BLaER1 treated with 17β-estradiol and CSF1 and Interleukin-3, amounts not matched to agents 10 nM and 100 nM (cell line): ENCODE measurements at regions not wholly inside any gene's neighbourhood (a gene's known extent, or its start where the extent isn't known, plus 50 kb on each side); places are given as distances from the start of the nearest gene placed in this dataset.

Experiments
- H3K27ac ChIP-seq, 11 experiments: shearing (Covaris generic); formaldehyde crosslinking; 2 replicates each; pipeline ENCODE4 v1.8.1; 2022
- H3K27me3 ChIP-seq, 11 experiments: shearing (Covaris generic); formaldehyde crosslinking; 2 replicates each; pipeline ENCODE4 v1.8.1; 2022
- H3K36me3 ChIP-seq, 11 experiments: shearing (Covaris generic); formaldehyde crosslinking; 2 replicates each; pipeline ENCODE4 v1.8.1; 2022
- H3K4me1 ChIP-seq, 10 experiments: shearing (Covaris generic); formaldehyde crosslinking; 2 replicates each; pipeline ENCODE4 v1.8.1; 2022
- H3K4me2 ChIP-seq, 11 experiments: shearing (Covaris generic); formaldehyde crosslinking; 2 replicates each; pipeline ENCODE4 v1.8.1; 2022
- H3K4me3 ChIP-seq, 10 experiments: shearing (Covaris generic); formaldehyde crosslinking; 2 replicates each; pipeline ENCODE4 v1.8.1; 2022
- H3K9ac ChIP-seq, 11 experiments: shearing (Covaris generic); formaldehyde crosslinking; 2 replicates each; pipeline ENCODE4 v1.8.1; 2022
- H3K9me3 ChIP-seq, 11 experiments: shearing (Covaris generic); formaldehyde crosslinking; replicated peaks in 1 of 11; 2 replicates each; pipeline ENCODE4 v1.8.1; 2022
- H4K20me1 ChIP-seq, 11 experiments: shearing (Covaris generic); formaldehyde crosslinking; 2 replicates each; pipeline ENCODE4 v1.8.1; 2022
- Cebpa-rat ChIP-seq, 11 experiments: shearing (Covaris generic); IDR thresholded peaks; 2 replicates each; pipeline ENCODE4 v1.8.1; 2022

DNA sequence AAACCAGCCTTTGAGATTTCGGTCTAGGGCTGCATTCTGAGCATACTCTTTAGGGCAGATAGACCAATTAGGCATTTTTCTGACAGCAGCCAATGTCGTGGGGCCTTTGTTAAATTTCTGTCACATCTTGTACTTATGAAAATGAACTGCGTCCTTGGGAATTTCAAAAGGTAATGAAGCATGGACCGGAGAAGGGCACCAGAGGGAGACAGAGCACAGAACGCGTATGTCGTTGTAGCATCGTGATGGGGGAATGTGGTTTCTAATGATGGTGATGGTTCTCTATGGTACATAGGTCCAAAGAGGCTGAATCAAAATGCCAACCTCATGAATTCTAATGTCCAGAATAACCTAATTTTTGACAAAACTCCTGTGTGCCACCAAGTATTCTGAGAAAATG is 483.9 kb upstream of the CRIM1 start:
- H3K36me3 ChIP-seq, result no peaks in the 10 kb centered on the region
- H3K9me3 ChIP-seq, result no peaks in the 10 kb centered on the region
- no peak overlapping the region for H3K9ac ChIP-seq
- H3K4me1 ChIP-seq, result no peaks in the 10 kb centered on the region
- H3K4me3 ChIP-seq, result no peak overlapping the region
- no peak overlapping the region for H3K4me2 ChIP-seq
- no peak for TF ChIP-seq Cebpa-rat (IDR thresholded peaks at IDR 0.05)
- no peaks in the 10 kb centered on the region for H3K27me3 ChIP-seq
- H3K27ac ChIP-seq, result no peak overlapping the region
- no peaks in the 10 kb centered on the region for H4K20me1 ChIP-seq

DNA sequence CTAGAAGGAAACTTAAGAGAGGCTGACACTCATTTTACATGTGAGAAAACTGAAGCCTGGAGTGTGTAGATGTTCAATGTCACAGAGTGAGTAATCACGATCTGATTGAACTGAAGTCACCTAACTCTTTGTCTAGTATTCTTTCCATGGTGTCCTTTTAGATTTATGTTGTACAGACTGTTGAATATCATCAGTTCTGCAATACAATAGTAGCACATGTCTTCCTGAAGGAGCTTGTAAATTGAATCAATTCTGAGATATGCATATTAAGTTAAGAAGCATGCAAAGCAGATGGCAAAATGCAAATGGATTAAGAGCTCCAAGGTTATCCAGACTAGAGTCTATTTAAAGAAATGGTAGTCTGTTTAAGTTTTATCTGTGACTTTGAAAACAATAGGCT is 484.9 kb upstream of the CRIM1 start:
- Histone ChIP-seq H4K20me1 (no peaks in the 10 kb centered on the region), H3K9me3 (no peaks in the 10 kb centered on the region), H3K27me3 (no peaks in the 10 kb centered on the region), H3K4me1 (no peaks in the 10 kb centered on the region), H3K4me2 (no peak overlapping the region), H3K4me3 (no peak overlapping the region), H3K27ac (no peak overlapping the region), H3K36me3 (no peaks in the 10 kb centered on the region), H3K9ac (no peak overlapping the region)
- no peak for TF ChIP-seq Cebpa-rat (IDR thresholded peaks at IDR 0.05)

- Histone ChIP-seq H3K9me3 (no peaks in the 10 kb centered on the region), H3K36me3 (no peaks in the 10 kb centered on the region), H3K4me2 (no peak overlapping the region), H3K9ac (no peak overlapping the region), H3K27ac (no peak overlapping the region), H3K27me3 (no peaks in the 10 kb centered on the region), H3K4me3 (no peak overlapping the region), H4K20me1 (no peaks in the 10 kb centered on the region), H3K4me1 (no peaks in the 10 kb centered on the region)
- TF ChIP-seq Cebpa-rat (IDR thresholded peaks at IDR 0.05), result no peak
These were observed 491.4 kb upstream of the CRIM1 start for GRCh38 chr2:35864141-35864540.

GRCh38 chr2:35858216-35858615 is 497.4 kb upstream of the CRIM1 start:
- H3K9ac ChIP-seq, result no peak overlapping the region
- H3K4me1 ChIP-seq, result peaks cover 0 to 14% (median 0%) of the 10 kb centered on the region in 10 experiments; a peak in 4 of 20 replicates
- H4K20me1 ChIP-seq, result no peaks in the 10 kb centered on the region
- no peaks in the 10 kb centered on the region for H3K9me3 ChIP-seq
- no peak overlapping the region for H3K27ac ChIP-seq
- no peaks in the 10 kb centered on the region for H3K27me3 ChIP-seq
- TF ChIP-seq Cebpa-rat (IDR thresholded peaks at IDR 0.05), result no peak
- H3K4me2 ChIP-seq, result peak overlapping the region in 1 of 11 experiments; percentile 41; a peak in 1 of 22 replicates
- H3K4me3 ChIP-seq, result no peak overlapping the region
- no peaks in the 10 kb centered on the region for H3K36me3 ChIP-seq

DNA sequence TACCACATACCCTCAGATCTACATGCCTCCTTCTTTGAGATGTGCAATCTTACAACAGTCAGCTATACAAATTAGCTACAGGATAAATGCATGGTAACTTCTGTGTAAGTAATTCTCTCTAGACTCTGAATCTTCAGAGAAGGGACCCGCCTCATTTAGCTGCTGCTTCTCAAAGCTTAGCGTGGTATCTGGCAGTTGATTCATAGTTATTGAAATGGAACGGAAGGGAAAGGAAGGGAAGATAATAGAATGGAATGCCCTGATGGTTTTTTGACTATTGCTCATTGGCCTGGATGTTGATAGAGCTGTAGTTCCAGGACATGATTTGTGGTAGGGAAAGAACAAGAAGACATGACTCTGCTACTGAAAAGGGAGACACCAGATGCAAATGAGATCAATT is 498.1 kb upstream of the CRIM1 start:
- H3K4me2 ChIP-seq, result peak overlapping the region in 2 of 11 experiments; percentile 14 to 41; a peak in 3 of 22 replicates
- H3K4me1 ChIP-seq, result peaks cover 0 to 14% (median 0%) of the 10 kb centered on the region in 10 experiments; a peak in 4 of 20 replicates
- H3K27me3 ChIP-seq, result no peaks in the 10 kb centered on the region
- no peaks in the 10 kb centered on the region for H4K20me1 ChIP-seq
- H3K36me3 ChIP-seq, result no peaks in the 10 kb centered on the region
- no peak for TF ChIP-seq Cebpa-rat (IDR thresholded peaks at IDR 0.05)
- H3K9me3 ChIP-seq, result no peaks in the 10 kb centered on the region
- H3K4me3 ChIP-seq, result no peak overlapping the region
- no peak overlapping the region for H3K9ac ChIP-seq
- H3K27ac ChIP-seq, result no peak overlapping the region

DNA sequence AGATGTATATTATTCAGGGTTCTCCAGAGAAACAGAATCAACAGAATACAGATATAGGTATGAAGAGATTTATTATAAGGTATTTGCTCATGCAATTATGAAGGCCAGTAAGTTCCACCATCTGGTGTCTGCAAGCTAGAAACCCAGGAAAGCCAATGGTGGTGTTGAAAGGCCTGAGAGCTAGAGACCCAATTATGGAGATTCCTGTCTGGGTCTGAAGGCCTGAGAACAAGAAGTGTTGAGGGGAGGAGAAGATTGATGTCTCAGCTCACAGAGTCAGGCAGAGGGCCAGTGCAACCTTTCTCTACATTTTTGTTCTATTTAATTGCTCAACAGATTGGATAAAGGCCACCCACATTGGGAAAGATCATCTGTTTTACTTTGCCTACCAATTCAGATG is 524.2 kb upstream of the CRIM1 start:
- Histone ChIP-seq H3K4me1 (no peaks in the 10 kb centered on the region), H3K4me3 (no peak overlapping the region), H3K36me3 (no peaks in the 10 kb centered on the region), H3K9ac (no peak overlapping the region), H3K9me3 (no peaks in the 10 kb centered on the region), H4K20me1 (no peaks in the 10 kb centered on the region), H3K27me3 (no peaks in the 10 kb centered on the region), H3K27ac (no peak overlapping the region), H3K4me2 (no peak overlapping the region)
- TF ChIP-seq Cebpa-rat (IDR thresholded peaks at IDR 0.05), result no peak

DNA sequence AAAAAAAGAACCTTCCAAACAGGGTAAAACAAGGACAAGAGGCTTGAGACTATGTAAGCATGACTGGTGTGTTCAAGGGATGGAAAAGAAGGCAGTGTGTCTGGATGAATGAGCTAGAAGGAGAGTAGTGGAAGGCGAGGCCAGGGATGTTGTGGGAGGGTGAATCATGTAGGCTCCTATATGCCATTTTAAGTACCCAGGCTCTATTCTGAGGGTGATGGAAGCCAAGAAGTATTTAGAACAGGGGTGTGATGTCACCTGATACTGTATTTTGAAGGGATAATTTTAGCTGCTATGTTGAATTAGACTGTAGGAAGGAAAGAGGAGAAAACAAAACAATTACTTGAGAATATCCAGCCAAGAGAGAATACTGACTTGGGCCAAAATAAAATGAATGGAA is 524.7 kb upstream of the CRIM1 start:
- H3K9ac ChIP-seq, result no peak overlapping the region
- H4K20me1 ChIP-seq, result no peaks in the 10 kb centered on the region
- TF ChIP-seq Cebpa-rat (IDR thresholded peaks at IDR 0.05), result no peak
- no peaks in the 10 kb centered on the region for H3K36me3 ChIP-seq
- no peaks in the 10 kb centered on the region for H3K27me3 ChIP-seq
- H3K4me2 ChIP-seq, result no peak overlapping the region
- no peak overlapping the region for H3K4me3 ChIP-seq
- H3K4me1 ChIP-seq, result no peaks in the 10 kb centered on the region
- no peak overlapping the region for H3K27ac ChIP-seq
- H3K9me3 ChIP-seq, result no peaks in the 10 kb centered on the region

DNA sequence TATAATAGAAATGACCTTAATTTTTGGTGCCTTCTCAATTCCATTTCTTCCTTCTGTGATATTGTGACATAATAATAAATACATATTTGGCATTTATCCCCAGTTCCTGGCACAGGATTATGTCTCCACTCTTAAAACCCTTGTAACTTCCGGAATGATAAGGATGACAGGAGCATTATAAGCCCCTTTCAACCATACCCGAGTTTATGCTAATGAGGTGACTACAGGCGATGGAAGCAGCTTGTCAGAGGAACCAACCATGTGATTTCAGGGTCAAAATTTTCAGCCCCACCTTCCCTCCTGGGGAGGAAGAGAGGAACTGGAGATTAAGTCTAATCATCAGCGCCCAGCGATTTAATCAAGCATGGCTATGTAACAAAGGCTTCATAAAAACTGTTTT is 528.5 kb upstream of the CRIM1 start:
- TF ChIP-seq Cebpa-rat (IDR thresholded peaks at IDR 0.05), result no peak
- no peaks in the 10 kb centered on the region for H3K36me3 ChIP-seq

DNA sequence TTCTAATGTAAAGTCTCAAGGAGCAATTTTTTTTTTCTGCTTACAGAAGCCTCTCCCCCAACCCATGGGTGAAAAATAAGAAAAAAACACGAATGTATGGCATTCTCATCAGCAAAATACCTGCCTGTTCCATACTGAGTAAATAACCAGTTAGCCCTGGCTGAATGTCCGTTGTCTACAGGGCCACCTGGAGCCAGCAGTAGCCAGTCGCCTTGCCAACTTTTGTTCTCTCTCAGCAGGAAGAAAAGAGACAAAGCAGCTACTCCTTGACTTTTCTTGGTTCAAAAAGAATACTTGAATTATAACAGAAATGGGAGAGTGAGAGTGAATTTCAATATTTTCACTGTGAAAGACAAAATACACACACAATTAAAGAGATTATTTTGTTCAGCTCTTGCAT is 532.9 kb upstream of the CRIM1 start:
- no peak for TF ChIP-seq Cebpa-rat (IDR thresholded peaks at IDR 0.05)
- Histone ChIP-seq H3K4me1 (no peaks in the 10 kb centered on the region), H3K27me3 (no peaks in the 10 kb centered on the region), H3K9ac (no peak overlapping the region), H3K9me3 (no peaks in the 10 kb centered on the region), H3K36me3 (no peaks in the 10 kb centered on the region), H3K4me2 (no peak overlapping the region), H3K27ac (no peak overlapping the region), H4K20me1 (no peaks in the 10 kb centered on the region), H3K4me3 (no peak overlapping the region)

More for the DNA sequence above, 528.5 kb upstream of the CRIM1 start:
- no peaks in the 10 kb centered on the region for H3K9me3 ChIP-seq
- H3K4me2 ChIP-seq, result no peak overlapping the region
- H3K27me3 ChIP-seq, result no peaks in the 10 kb centered on the region
- H3K9ac ChIP-seq, result no peak overlapping the region
- H3K4me1 ChIP-seq, result no peaks in the 10 kb centered on the region
- no peak overlapping the region for H3K4me3 ChIP-seq
- no peaks in the 10 kb centered on the region for H4K20me1 ChIP-seq
- no peak overlapping the region for H3K27ac ChIP-seq

- Histone ChIP-seq H3K9ac (no peak overlapping the region), H4K20me1 (no peaks in the 10 kb centered on the region), H3K27me3 (no peaks in the 10 kb centered on the region), H3K36me3 (no peaks in the 10 kb centered on the region), H3K27ac (no peak overlapping the region), H3K4me2 (no peak overlapping the region), H3K4me1 (no peaks in the 10 kb centered on the region), H3K4me3 (no peak overlapping the region), H3K9me3 (no peaks in the 10 kb centered on the region)
- TF ChIP-seq Cebpa-rat (IDR thresholded peaks at IDR 0.05), result no peak
These were observed 533.9 kb upstream of the CRIM1 start for GRCh38 chr2:35821675-35822074.

- H3K36me3 ChIP-seq, result no peaks in the 10 kb centered on the region
- no peaks in the 10 kb centered on the region for H3K4me1 ChIP-seq
- H3K27me3 ChIP-seq, result no peaks in the 10 kb centered on the region
- no peak overlapping the region for H3K4me3 ChIP-seq
- no peaks in the 10 kb centered on the region for H4K20me1 ChIP-seq
- H3K9ac ChIP-seq, result no peak overlapping the region
- no peak overlapping the region for H3K27ac ChIP-seq
- no peak for TF ChIP-seq Cebpa-rat (IDR thresholded peaks at IDR 0.05)
- no peak overlapping the region for H3K4me2 ChIP-seq
- H3K9me3 ChIP-seq, result no peaks in the 10 kb centered on the region
These were observed 535.2 kb upstream of the CRIM1 start for GRCh38 chr2:35820391-35820790.
